SK-N-MC (cell line): ENCODE measurements at regions not wholly inside any gene's neighbourhood (a gene's known extent, or its start where the extent isn't known, plus 50 kb on each side); places are given as distances from the start of the nearest gene placed in this dataset.

ENCODE experiments used
- EZH2 ChIP-seq: fragments of 200-600 bp; sonication (generic); IDR thresholded peaks from one replicate; pipeline ENCODE4 v1.6.1; 2017; ENCODE audit warnings: antibody characterized with exemption
- POLR2AphosphoS5 ChIP-seq: IDR thresholded peaks from 2 replicates; pipeline ENCODE4 v1.6.1; 2012; ENCODE audit warnings: mild to moderate bottlenecking, low read depth, low read length, borderline replicate concordance

DNA sequence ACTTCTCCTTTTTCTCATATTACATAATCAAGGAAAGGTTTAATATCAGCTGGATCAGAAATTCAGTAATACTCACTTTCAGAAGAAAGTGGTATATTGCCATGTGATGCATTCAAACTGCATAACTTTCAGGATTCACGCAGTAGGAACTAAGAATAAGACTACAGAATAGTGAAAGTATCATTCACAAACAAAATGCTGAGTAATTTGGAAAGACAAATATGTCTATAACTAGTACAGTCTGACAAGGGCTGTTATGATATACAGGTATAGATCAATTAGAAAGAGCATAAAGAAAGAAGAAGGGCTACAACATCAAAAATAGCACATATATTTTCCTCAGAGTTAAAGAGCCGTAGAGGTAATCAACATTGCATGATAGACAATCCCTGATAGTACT lies 871.5 kb upstream of the TMPRSS15 start:
- TF ChIP-seq POLR2AphosphoS5 (no peak), EZH2 (no peak)
